ENCODE measurements at regions not wholly inside any gene's neighbourhood (a gene's known extent, or its start where the extent isn't known, plus 50 kb on each side); places are given as distances from the start of the nearest gene placed in this dataset.

- no peaks in the 10 kb centered on the region for H3K9me3 ChIP-seq (ENCODE audit: control insufficient read depth, low read depth, low read length)
- no peak overlapping the region for H2BK120ac ChIP-seq (ENCODE audit: low read depth, low read length, poor library complexity, severe bottlenecking)
- no peaks in the 10 kb centered on the region for H3K79me2 ChIP-seq (ENCODE audit: insufficient read depth, low read length)
- H3K36me3 Mint-ChIP-seq (ENCODE audit: insufficient read depth in 1 of 3, low read depth in 3 of 3), result peaks cover 4 to 28% (median 6%) of the 10 kb centered on the region in 3 experiments; a peak in 6 of 7 replicates
- H3K18ac ChIP-seq (ENCODE audit: insufficient read length, low read depth, low read length), result no peak overlapping the region
- H3K23ac ChIP-seq (ENCODE audit: insufficient read length, low read depth, low read length), result no peak overlapping the region
- H2BK5ac ChIP-seq (ENCODE audit: insufficient read length, low read length), result no peak overlapping the region
- TF ChIP-seq, protein P1, sequence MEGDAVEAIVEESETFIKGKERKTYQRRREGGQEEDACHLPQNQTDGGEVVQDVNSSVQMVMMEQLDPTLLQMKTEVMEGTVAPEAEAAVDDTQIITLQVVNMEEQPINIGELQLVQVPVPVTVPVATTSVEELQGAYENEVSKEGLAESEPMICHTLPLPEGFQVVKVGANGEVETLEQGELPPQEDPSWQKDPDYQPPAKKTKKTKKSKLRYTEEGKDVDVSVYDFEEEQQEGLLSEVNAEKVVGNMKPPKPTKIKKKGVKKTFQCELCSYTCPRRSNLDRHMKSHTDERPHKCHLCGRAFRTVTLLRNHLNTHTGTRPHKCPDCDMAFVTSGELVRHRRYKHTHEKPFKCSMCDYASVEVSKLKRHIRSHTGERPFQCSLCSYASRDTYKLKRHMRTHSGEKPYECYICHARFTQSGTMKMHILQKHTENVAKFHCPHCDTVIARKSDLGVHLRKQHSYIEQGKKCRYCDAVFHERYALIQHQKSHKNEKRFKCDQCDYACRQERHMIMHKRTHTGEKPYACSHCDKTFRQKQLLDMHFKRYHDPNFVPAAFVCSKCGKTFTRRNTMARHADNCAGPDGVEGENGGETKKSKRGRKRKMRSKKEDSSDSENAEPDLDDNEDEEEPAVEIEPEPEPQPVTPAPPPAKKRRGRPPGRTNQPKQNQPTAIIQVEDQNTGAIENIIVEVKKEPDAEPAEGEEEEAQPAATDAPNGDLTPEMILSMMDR (conservative IDR thresholded peaks at IDR 0.05), result no peak
- no peaks in the 10 kb centered on the region for H3K4me1 ChIP-seq (ENCODE audit: insufficient read depth, low read length)
- H2BK15ac ChIP-seq (ENCODE audit: low read depth, low read length), result no peak overlapping the region
- no peak overlapping the region for H4K91ac ChIP-seq (ENCODE audit: insufficient read length, low read depth, low read length)
- no peak overlapping the region for H4K8ac ChIP-seq (replicated peaks; ENCODE audit: insufficient read length, low read depth, low read length)
- no peak overlapping the region for H2AFZ ChIP-seq (ENCODE audit: low read length)
- no peak overlapping the region for H3K4me3 Mint-ChIP-seq
- H3K4ac ChIP-seq (ENCODE audit: low read depth, low read length), result no peak overlapping the region
- no peak for DNase-seq
- H3K27me3 Mint-ChIP-seq (ENCODE audit: low read depth), result no peaks in the 10 kb centered on the region
- H3K4me2 ChIP-seq (ENCODE audit: insufficient read depth, insufficient read length, low read length), result no peak overlapping the region
- H4K20me1 ChIP-seq (ENCODE audit: control insufficient read depth, insufficient read depth, insufficient read length), result no peaks in the 10 kb centered on the region
- H2BK20ac ChIP-seq (ENCODE audit: low read depth, low read length, poor library complexity, severe bottlenecking), result no peak overlapping the region
- no peak overlapping the region for H4K5ac ChIP-seq (ENCODE audit: insufficient read length, low read depth, low read length)
- H3K79me1 ChIP-seq (ENCODE audit: insufficient read depth, low read depth, low read length, poor library complexity, severe bottlenecking), result no peaks in the 10 kb centered on the region
- no peak overlapping the region for H3K27ac ChIP-seq (ENCODE audit: insufficient read length, low read depth, low read length)
- WGBS (ENCODE audit: extremely low coverage, insufficient read length, low lambda C conversion rate), result no CpG with 5 or more reads among the region's 1 CpG
- no peak overlapping the region for H2BK12ac ChIP-seq (ENCODE audit: insufficient read length, low read depth, low read length)
- H3K4me1 Mint-ChIP-seq, result no peaks in the 10 kb centered on the region
- H3T11ph ChIP-seq (ENCODE audit: low read length), result no peak overlapping the region
- H3K27me3 ChIP-seq (ENCODE audit: insufficient read depth, low read length), result no peaks in the 10 kb centered on the region
- no peak overlapping the region for H3K9ac ChIP-seq (ENCODE audit: extremely low read depth, insufficient read length, low read length)
- H3K27ac Mint-ChIP-seq, result no peak overlapping the region
- H3K56ac ChIP-seq (ENCODE audit: insufficient read length, low read depth, low read length), result no peak overlapping the region
- no peak overlapping the region for H3K14ac ChIP-seq (ENCODE audit: insufficient read depth, low read length)
- H3K23me2 ChIP-seq (ENCODE audit: insufficient read length, low read depth, low read length, poor library complexity, severe bottlenecking), result no peaks in the 10 kb centered on the region
- peaks cover 23 to 31% of the 10 kb centered on the region in 2 experiments for H3K9me3 Mint-ChIP-seq
- H2AK5ac ChIP-seq (ENCODE audit: insufficient read length, low read length), result no peak overlapping the region
Observed at GRCh38 chr4:32607978-32608377, 1887.8 kb downstream of the PCDH7 start.

Measured in H9 (cell line).